Liver (tissue), 8 donors: ENCODE measurements at regions not wholly inside any gene's neighbourhood (a gene's known extent, or its start where the extent isn't known, plus 50 kb on each side); places are given as distances from the start of the nearest gene placed in this dataset.

Experiments used
- DNase-seq: peaks from one replicate; pipeline ENCODE4 v3.0.0-alpha.2; 2017; ENCODE audit warnings: low spot score
- H3K27ac ChIP-seq, 2 donors: one replicate each; pipeline ENCODE4 v1.7.0; 2013; ENCODE audit warnings: inconsistent platforms in 2 of 2, low read length in 2 of 2, control low read depth in 1 of 2, low read depth in 1 of 2, mild to moderate bottlenecking in 1 of 2
- H3K27me3 ChIP-seq, 4 donors: one replicate each; pipeline versions ENCODE4 v1.6.1 to v1.7.0; 2013; ENCODE audit warnings: low read length in 3 of 4, inconsistent platforms in 1 of 4, mild to moderate bottlenecking in 1 of 4, moderate library complexity in 1 of 4; ENCODE audit not compliant: control insufficient read depth in 4 of 4, insufficient read depth in 4 of 4
- H3K36me3 ChIP-seq, 4 donors: one replicate each; pipeline versions ENCODE4 v1.6.1 to v1.7.0; 2013; ENCODE audit warnings: low read length in 3 of 4, mild to moderate bottlenecking in 3 of 4, low read depth in 1 of 4, moderate library complexity in 1 of 4; ENCODE audit not compliant: control insufficient read depth in 4 of 4, insufficient read depth in 3 of 4
- H3K4me1 ChIP-seq, 4 donors: one replicate each; pipeline versions ENCODE4 v1.6.1 to v1.7.0; 2013; ENCODE audit warnings: low read length in 3 of 4, mild to moderate bottlenecking in 3 of 4, moderate library complexity in 1 of 4; ENCODE audit not compliant: control insufficient read depth in 4 of 4, insufficient read depth in 4 of 4
- H3K4me3 ChIP-seq, 3 donors: one replicate each; pipeline versions ENCODE4 v1.6.1 to v1.7.0; 2013; ENCODE audit warnings: low read length in 3 of 3, control low read depth in 1 of 3, low read depth in 1 of 3, mild to moderate bottlenecking in 1 of 3
- H3K9ac ChIP-seq, 2 donors: one replicate each; pipeline ENCODE4 v1.7.0; 2013; ENCODE audit warnings: low read length in 2 of 2, mild to moderate bottlenecking in 2 of 2, moderate library complexity in 2 of 2, control low read depth in 1 of 2, low read depth in 1 of 2
- H3K9me3 ChIP-seq, 4 donors: one replicate each; pipeline versions ENCODE4 v1.6.1 to v1.7.0; 2013; ENCODE audit warnings: low read length in 3 of 4; ENCODE audit not compliant: control insufficient read depth in 4 of 4
- ATF3 ChIP-seq: IDR thresholded peaks from 2 replicates; pipeline ENCODE4 v1.6.1; 2016; ENCODE audit warnings: antibody characterized with exemption
- FOXA1 ChIP-seq: IDR thresholded peaks from 2 replicates; pipeline ENCODE4 v1.6.1; 2016; ENCODE audit warnings: antibody characterized with exemption
- FOXA2 ChIP-seq: IDR thresholded peaks from 2 replicates; pipeline ENCODE4 v1.6.1; 2016; ENCODE audit warnings: antibody characterized with exemption
- GABPA ChIP-seq, 2 donors: IDR thresholded peaks in 1 of 2; conservative IDR thresholded peaks in 1 of 2; 2 replicates each; pipeline ENCODE4 v1.6.1; 2016; ENCODE audit warnings: antibody characterized with exemption in 2 of 2, mild to moderate bottlenecking in 1 of 2, moderate library complexity in 1 of 2
- HNF4A ChIP-seq, 2 donors: conservative IDR thresholded peaks; 2 replicates each; pipeline ENCODE4 v1.6.1; 2016; ENCODE audit warnings: antibody characterized with exemption in 2 of 2, mild to moderate bottlenecking in 2 of 2
- HNF4G ChIP-seq: IDR thresholded peaks from 2 replicates; pipeline ENCODE4 v1.6.1; 2016; ENCODE audit warnings: antibody characterized with exemption
- JUND ChIP-seq, 2 donors: IDR thresholded peaks; 2 replicates each; pipeline ENCODE4 v1.6.1; 2016; ENCODE audit warnings: antibody characterized with exemption in 2 of 2
- NR2F2 ChIP-seq: IDR thresholded peaks from 2 replicates; pipeline ENCODE4 v1.6.1; 2016; ENCODE audit warnings: antibody characterized with exemption
- RAD21 ChIP-seq, 2 donors: IDR thresholded peaks; 2 replicates each; pipeline ENCODE4 v1.6.1; 2016; ENCODE audit warnings: antibody characterized with exemption in 2 of 2, mild to moderate bottlenecking in 2 of 2
- REST ChIP-seq: IDR thresholded peaks from 2 replicates; pipeline ENCODE4 v1.6.1; 2016; ENCODE audit warnings: antibody characterized with exemption, mild to moderate bottlenecking
- RXRA ChIP-seq, 2 donors: IDR thresholded peaks; 2 replicates each; pipeline ENCODE4 v1.6.1; 2017 to 2018; ENCODE audit warnings: antibody characterized with exemption in 2 of 2, mild to moderate bottlenecking in 1 of 2
- SP1 ChIP-seq: IDR thresholded peaks from 2 replicates; pipeline ENCODE4 v1.6.1; 2018; ENCODE audit warnings: antibody characterized with exemption, mild to moderate bottlenecking
- TAF1 ChIP-seq: conservative IDR thresholded peaks from 2 replicates; pipeline ENCODE4 v1.6.1; 2016; ENCODE audit warnings: antibody characterized with exemption, mild to moderate bottlenecking
- YY1 ChIP-seq: IDR thresholded peaks from 2 replicates; pipeline ENCODE4 v1.6.1; 2016; ENCODE audit warnings: antibody characterized with exemption, mild to moderate bottlenecking
- ZBTB33 ChIP-seq: IDR thresholded peaks from 2 replicates; pipeline ENCODE4 v1.6.1; 2016; ENCODE audit warnings: antibody characterized with exemption
- WGBS: extraction: QIAGEN DNeasy Blood & Tissue Kit; methylation state at CpG from one replicate; pipeline ENCODE4 v1.1.7; 2013; 5-methylcytosine and 5-hydroxymethylcytosine counted together
- TF ChIP-seq, protein P1 (sequence below): IDR thresholded peaks from 2 replicates; pipeline ENCODE4 v1.6.1; 2016; ENCODE audit warnings: antibody characterized with exemption
- TF ChIP-seq, protein P2 (sequence below): fragments of 150-350 bp; IDR thresholded peaks from 2 replicates; pipeline ENCODE4 v1.5.1; 2017; ENCODE audit warnings: improper control_type of control experiment, low read depth, low read length; ENCODE audit not compliant: missing input control
- donor health status: healthy.
- donor health status: healthy.
- donor health status: healthy.
- donor health status: healthy.
- donor health status: healthy.

- 89% methylated on average over 4 of the region's 4 CpGs for WGBS
- no peak overlapping the region for H3K9ac ChIP-seq
- TF ChIP-seq GABPA (IDR thresholded peaks at IDR 0.05 in 1 of 2, conservative IDR thresholded peaks at IDR 0.05 in 1 of 2) = no peak
- no peak for TF ChIP-seq ZBTB33
- TF ChIP-seq HNF4G = no peak
- no peak for TF ChIP-seq JUND (IDR thresholded peaks at IDR 0.05)
- no peak for TF ChIP-seq RAD21 (IDR thresholded peaks at IDR 0.05)
- no peak for TF ChIP-seq FOXA2
- no peak for TF ChIP-seq RXRA (IDR thresholded peaks at IDR 0.05)
- TF ChIP-seq FOXA1 = no peak
- TF ChIP-seq ATF3 = no peak
- TF ChIP-seq SP1 = no peak
- TF ChIP-seq HNF4A (conservative IDR thresholded peaks at IDR 0.05) = no peak
- TF ChIP-seq YY1 = no peak
- TF ChIP-seq TAF1 = no peak
- TF ChIP-seq, protein P1, sequence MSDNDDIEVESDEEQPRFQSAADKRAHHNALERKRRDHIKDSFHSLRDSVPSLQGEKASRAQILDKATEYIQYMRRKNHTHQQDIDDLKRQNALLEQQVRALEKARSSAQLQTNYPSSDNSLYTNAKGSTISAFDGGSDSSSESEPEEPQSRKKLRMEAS = no peak
- TF ChIP-seq, protein P2, sequence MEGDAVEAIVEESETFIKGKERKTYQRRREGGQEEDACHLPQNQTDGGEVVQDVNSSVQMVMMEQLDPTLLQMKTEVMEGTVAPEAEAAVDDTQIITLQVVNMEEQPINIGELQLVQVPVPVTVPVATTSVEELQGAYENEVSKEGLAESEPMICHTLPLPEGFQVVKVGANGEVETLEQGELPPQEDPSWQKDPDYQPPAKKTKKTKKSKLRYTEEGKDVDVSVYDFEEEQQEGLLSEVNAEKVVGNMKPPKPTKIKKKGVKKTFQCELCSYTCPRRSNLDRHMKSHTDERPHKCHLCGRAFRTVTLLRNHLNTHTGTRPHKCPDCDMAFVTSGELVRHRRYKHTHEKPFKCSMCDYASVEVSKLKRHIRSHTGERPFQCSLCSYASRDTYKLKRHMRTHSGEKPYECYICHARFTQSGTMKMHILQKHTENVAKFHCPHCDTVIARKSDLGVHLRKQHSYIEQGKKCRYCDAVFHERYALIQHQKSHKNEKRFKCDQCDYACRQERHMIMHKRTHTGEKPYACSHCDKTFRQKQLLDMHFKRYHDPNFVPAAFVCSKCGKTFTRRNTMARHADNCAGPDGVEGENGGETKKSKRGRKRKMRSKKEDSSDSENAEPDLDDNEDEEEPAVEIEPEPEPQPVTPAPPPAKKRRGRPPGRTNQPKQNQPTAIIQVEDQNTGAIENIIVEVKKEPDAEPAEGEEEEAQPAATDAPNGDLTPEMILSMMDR = no peak
- TF ChIP-seq REST = no peak
- H3K36me3 ChIP-seq = no peaks in the 10 kb centered on the region
- H3K27ac ChIP-seq = no peak overlapping the region
- no peak for DNase-seq
- no peaks in the 10 kb centered on the region for H3K4me1 ChIP-seq
- H3K4me3 ChIP-seq = no peak overlapping the region
- H3K27me3 ChIP-seq = no peaks in the 10 kb centered on the region
- H3K9me3 ChIP-seq = no peaks in the 10 kb centered on the region
Observed at GRCh38 chr9:71544464-71544863, 223.8 kb downstream of the CEMIP2 start.

DNA sequence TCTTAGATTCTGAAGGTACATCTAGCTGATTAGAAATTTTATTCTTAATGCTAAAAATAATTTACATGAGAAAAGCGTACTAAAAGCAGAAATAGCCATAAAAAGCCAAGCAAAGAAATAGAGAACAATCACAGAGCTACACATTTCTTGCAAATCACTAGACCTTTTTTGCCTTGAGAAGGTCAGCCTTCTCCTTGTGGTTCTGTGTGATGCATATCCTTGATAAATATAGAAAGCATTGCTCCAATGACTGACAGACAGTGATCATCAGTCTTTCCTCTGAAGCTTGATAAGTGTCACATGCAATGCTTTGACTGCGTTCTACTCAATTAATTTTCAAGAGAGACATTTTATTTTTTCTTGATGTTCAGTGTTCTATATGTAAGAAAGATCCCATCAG is 226.9 kb downstream of the CEMIP2 start:
- H3K27me3 ChIP-seq = no peaks in the 10 kb centered on the region
- DNase-seq = no peak
- WGBS = 91% methylated on average over 2 of the region's 2 CpGs
- TF ChIP-seq RXRA (IDR thresholded peaks at IDR 0.05) = no peak
- TF ChIP-seq NR2F2 = no peak
- TF ChIP-seq GABPA (IDR thresholded peaks at IDR 0.05 in 1 of 2, conservative IDR thresholded peaks at IDR 0.05 in 1 of 2) = no peak
- TF ChIP-seq, protein P2 = no peak
- TF ChIP-seq REST = no peak
- no peak for TF ChIP-seq ZBTB33
- no peak for TF ChIP-seq YY1
- no peak for TF ChIP-seq TAF1
- TF ChIP-seq FOXA2 = no peak

More for the DNA sequence above, 226.9 kb downstream of the CEMIP2 start:
- H3K9ac ChIP-seq = no peak overlapping the region
- no peaks in the 10 kb centered on the region for H3K4me1 ChIP-seq
- no peaks in the 10 kb centered on the region for H3K9me3 ChIP-seq
- H3K27ac ChIP-seq = no peak overlapping the region
- no peak overlapping the region for H3K4me3 ChIP-seq
- H3K36me3 ChIP-seq = no peaks in the 10 kb centered on the region
